ENCODE measurements at regions not wholly inside any gene's neighbourhood (a gene's known extent, or its start where the extent isn't known, plus 50 kb on each side); places are given as distances from the start of the nearest gene placed in this dataset.

GRCh38 chr2:138440759-138441158, 60.8 kb upstream of the SPOPL start:
- no peak for TF ChIP-seq CTCF (IDR thresholded peaks at IDR 0.05)
- no peak for TF ChIP-seq POLR2A (IDR thresholded peaks at IDR 0.05)
- TF ChIP-seq EP300 (IDR thresholded peaks at IDR 0.05): no peak
- TF ChIP-seq POLR2AphosphoS5 (IDR thresholded peaks at IDR 0.05): no peak
